Tibial artery (tissue), 4 donors: ENCODE measurements at regions not wholly inside any gene's neighbourhood (a gene's known extent, or its start where the extent isn't known, plus 50 kb on each side); places are given as distances from the start of the nearest gene placed in this dataset.

Experiments
- DNase-seq, 2 donors: peaks; one replicate each; pipeline ENCODE4 v3.0.0-alpha.2; 2019
- H3K27ac ChIP-seq, 2 donors: fragments of 200-600 bp; sonication (generic) in 1 of 2; 1 replicate in 1 of 2; 2 replicates in 1 of 2; pipeline ENCODE4 v1.5.1; 2018 to 2019; ENCODE audit warnings: mild to moderate bottlenecking in 1 of 2
- H3K27me3 ChIP-seq, 2 donors: fragments of 200-600 bp; sonication (generic) in 1 of 2; one replicate each; pipeline versions ENCODE4 v1.5.1 to v1.6.0; 2016 to 2019
- H3K36me3 ChIP-seq, 3 donors: fragments of 200-600 bp; sonication (generic) in 2 of 3; one replicate each; pipeline ENCODE4 v1.5.1; 2016 to 2019; ENCODE audit warnings: mild to moderate bottlenecking in 2 of 3
- H3K4me1 ChIP-seq, 4 donors: fragments of 200-600 bp; sonication (generic) in 2 of 4; 1 replicate in 3 of 4; 2 replicates in 1 of 4; pipeline ENCODE4 v1.5.1; 2016 to 2019
- H3K4me3 ChIP-seq, 2 donors: fragments of 200-600 bp; sonication (generic) in 1 of 2; 1 replicate in 1 of 2; 2 replicates in 1 of 2; pipeline ENCODE4 v1.5.1; 2018 to 2019; ENCODE audit warnings: mild to moderate bottlenecking in 2 of 2
- H3K9me3 ChIP-seq, 3 donors: fragments of 200-600 bp; sonication (generic) in 1 of 3; one replicate each; pipeline ENCODE4 v1.5.1; 2016 to 2019
- CTCF ChIP-seq, 2 experiments: fragments of 200-600 bp in 1 of 2; fragments of 450-650 bp in 1 of 2; IDR thresholded peaks; one replicate each; pipeline ENCODE4 v1.5.1; 2017 to 2019; ENCODE audit warnings: antibody characterized with exemption in 2 of 2, mild to moderate bottlenecking in 1 of 2, moderate library complexity in 1 of 2
- intact Hi-C: fragments of 100-400 bp; cut with DNase I; formaldehyde crosslinking; loops from one replicate; pipeline ENCODE4 v1.15.0; 2023; ENCODE audit warnings: low total_unique reads

- peaks cover 0 to 37% (median 32%) of the 10 kb centered on the region in 4 donors for H3K4me1 ChIP-seq
- no peaks in the 10 kb centered on the region for H3K9me3 ChIP-seq
- no peaks in the 10 kb centered on the region for H3K27me3 ChIP-seq
- H3K4me3 ChIP-seq = no peak overlapping the region
- DNase-seq = peak in 1 of 2 donors; percentile 69
- intact Hi-C loops = no loop called here
- no peaks in the 10 kb centered on the region for H3K36me3 ChIP-seq
- TF ChIP-seq CTCF (IDR thresholded peaks at IDR 0.05) = no peak
- H3K27ac ChIP-seq = peak overlapping the region; percentile 61 to 70
Observed at GRCh38 chr1:234925440-234926263, 203.0 kb downstream of the TOMM20 start.

- Histone ChIP-seq H3K27ac (peak overlapping the region; percentile 61 to 70), H3K9me3 (no peaks in the 10 kb centered on the region), H3K36me3 (no peaks in the 10 kb centered on the region), H3K27me3 (no peaks in the 10 kb centered on the region), H3K4me3 (no peak overlapping the region), H3K4me1 (peaks cover 0 to 47% (median 39%) of the 10 kb centered on the region in 4 donors)
- TF ChIP-seq CTCF (IDR thresholded peaks at IDR 0.05) = no peak
- peak in 1 of 2 donors; percentile 52 for DNase-seq
- intact Hi-C loops = no loop called here
Observed at GRCh38 chr1:234924450-234925355, 203.9 kb downstream of the TOMM20 start.

- no peak overlapping the region for H3K27ac ChIP-seq
- H3K9me3 ChIP-seq = no peaks in the 10 kb centered on the region
- no peak overlapping the region for H3K4me3 ChIP-seq
- peaks cover 9 to 58% (median 50%) of the 10 kb centered on the region in 4 donors for H3K4me1 ChIP-seq
- no peaks in the 10 kb centered on the region for H3K27me3 ChIP-seq
- intact Hi-C loops = no loop called here
- TF ChIP-seq CTCF (IDR thresholded peaks at IDR 0.05) = no peak
- DNase-seq = peak in 1 of 2 donors; percentile 63
- H3K36me3 ChIP-seq = no peaks in the 10 kb centered on the region
Observed at GRCh38 chr1:234923626-234924025, 205.0 kb downstream of the TOMM20 start.

GRCh38 chr1:234922987-234923386 lies 205.7 kb downstream of the TOMM20 start:
- Histone ChIP-seq H3K27me3 (no peaks in the 10 kb centered on the region), H3K4me3 (no peak overlapping the region), H3K36me3 (no peaks in the 10 kb centered on the region), H3K27ac (no peak overlapping the region), H3K4me1 (peaks cover 10 to 64% (median 56%) of the 10 kb centered on the region in 4 donors), H3K9me3 (no peaks in the 10 kb centered on the region)
- peak in 1 of 2 donors; percentile 34 for DNase-seq
- TF ChIP-seq CTCF (IDR thresholded peaks at IDR 0.05) = no peak
- intact Hi-C loops = no loop called here

GRCh38 chr1:234921266-234922062 lies 207.2 kb downstream of the TOMM20 start:
- Histone ChIP-seq H3K36me3 (no peaks in the 10 kb centered on the region), H3K27me3 (no peaks in the 10 kb centered on the region), H3K9me3 (no peaks in the 10 kb centered on the region), H3K4me3 (no peak overlapping the region), H3K27ac (peak overlapping the region; percentile 80 to 85), H3K4me1 (peaks cover 10 to 72% (median 63%) of the 10 kb centered on the region in 4 donors)
- intact Hi-C loops = no loop called here
- DNase-seq = peak in 1 of 2 donors; percentile 74
- TF ChIP-seq CTCF (IDR thresholded peaks at IDR 0.05) = no peak
